IMR-90 (cell line): ENCODE measurements at regions not wholly inside any gene's neighbourhood (a gene's known extent, or its start where the extent isn't known, plus 50 kb on each side); places are given as distances from the start of the nearest gene placed in this dataset.

ENCODE experiments used
- ATAC-seq: fragments of 200-7000 bp; cut with Tn5 transposase; 2 replicates; pipeline ENCODE4 v1.9.1; 2020; ENCODE audit warnings: low read depth, mild to moderate bottlenecking, moderate library complexity
- BruUV-seq: library from RNA; stranded (reverse); fragments of 400-500 nt; replicated peaks from 2 replicates; lab custom pipeline; 2021; lab: Mats Ljungman, UMichigan
- CTCF ChIA-PET: fragments of 300-600 bp; formaldehyde crosslinking; extraction: SDS; loops from one replicate; lab custom pipeline; 2021; ENCODE audit warnings: antibody characterized with exemption; lab: Yijun Ruan, JAX
- POLR2A ChIA-PET: fragments of 300-600 bp; sonication (Branson Sonifier 250); formaldehyde crosslinking; loops from one replicate; lab custom pipeline; 2022; ENCODE audit warnings: antibody characterized with exemption; ENCODE audit not compliant: unreplicated experiment; lab: Charles Lee
- DNase-seq: peaks from one replicate; pipeline ENCODE4 v3.0.0; 2013
- H2AFZ ChIP-seq: replicated peaks from 2 replicates; pipeline ENCODE3; 2013; ENCODE audit warnings: low read length, mild to moderate bottlenecking; ENCODE audit not compliant: poor library complexity
- H2AK5ac ChIP-seq: 2 replicates; pipeline ENCODE4 v1.6.1; 2013; ENCODE audit warnings: low read depth, low read length, inconsistent platforms
- H2AK9ac ChIP-seq: replicated peaks from 2 replicates; pipeline ENCODE3; 2013; ENCODE audit warnings: mild to moderate bottlenecking, low read depth, low read length, moderate library complexity; ENCODE audit not compliant: poor library complexity
- H2BK120ac ChIP-seq: 2 replicates; pipeline ENCODE4 v1.6.1; 2013; ENCODE audit warnings: low read depth, low read length, inconsistent platforms
- H2BK15ac ChIP-seq: 3 replicates; pipeline ENCODE4 v1.6.1; 2013; ENCODE audit warnings: low read depth, low read length, inconsistent platforms
- H2BK20ac ChIP-seq: 2 replicates; pipeline ENCODE4 v1.6.1; 2013; ENCODE audit warnings: low read depth, mild to moderate bottlenecking, inconsistent platforms, low read length, moderate library complexity
- H2BK5ac ChIP-seq: 2 replicates; pipeline ENCODE4 v1.6.1; 2013; ENCODE audit warnings: mild to moderate bottlenecking, low read depth, low read length, inconsistent platforms; ENCODE audit not compliant: poor library complexity, severe bottlenecking
- H3K14ac ChIP-seq: replicated peaks from 2 replicates; pipeline ENCODE4 v1.6.1; 2013; ENCODE audit warnings: low read depth, low read length, inconsistent platforms
- H3K18ac ChIP-seq: 2 replicates; pipeline ENCODE4 v1.6.1; 2013; ENCODE audit warnings: low read depth, low read length, control low read depth
- H3K23ac ChIP-seq: 2 replicates; pipeline ENCODE4 v1.6.1; 2013; ENCODE audit warnings: low read depth, low read length, inconsistent platforms
- H3K27ac ChIP-seq: 2 replicates; pipeline ENCODE4 v1.5.1; 2013; ENCODE audit warnings: mild to moderate bottlenecking, control low read depth, low read length; ENCODE audit not compliant: insufficient read depth
- H3K27me3 ChIP-seq: 2 replicates; pipeline ENCODE4 v1.6.1; 2013; ENCODE audit warnings: low read length; ENCODE audit not compliant: control insufficient read depth, insufficient read depth
- H3K36me3 ChIP-seq: 2 replicates; pipeline ENCODE4 v1.6.1; 2013; ENCODE audit warnings: low read length, mixed read lengths; ENCODE audit not compliant: control insufficient read depth, insufficient read depth
- H3K4ac ChIP-seq: 2 replicates; pipeline ENCODE4 v1.6.1; 2013; ENCODE audit warnings: low read depth, low read length, inconsistent platforms
- H3K4me1 ChIP-seq: 2 replicates; pipeline ENCODE4 v1.6.1; 2013; ENCODE audit warnings: low read length, mixed read lengths; ENCODE audit not compliant: control insufficient read depth, insufficient read depth
- H3K4me2 ChIP-seq: 2 replicates; pipeline ENCODE4 v1.6.1; 2013; ENCODE audit warnings: low read depth, mild to moderate bottlenecking, control low read depth, low read length, moderate library complexity
- H3K4me3 ChIP-seq: 2 replicates; pipeline ENCODE4 v1.5.1; 2013; ENCODE audit warnings: low read depth, mild to moderate bottlenecking, control low read depth, low read length, moderate library complexity; ENCODE audit not compliant: insufficient read depth
- H3K56ac ChIP-seq: 2 replicates; pipeline ENCODE4 v1.6.1; 2013; ENCODE audit warnings: low read length, inconsistent platforms; ENCODE audit not compliant: insufficient read depth; ENCODE audit errors: extremely low read depth
- H3K79me1 ChIP-seq, 2 experiments: 2 replicates each; pipeline ENCODE4 v1.6.1; 2013; ENCODE audit warnings: low read length in 2 of 2, inconsistent platforms in 1 of 2, low read depth in 1 of 2
- H3K9ac ChIP-seq: 2 replicates; pipeline ENCODE4 v1.6.1; 2013; ENCODE audit warnings: low read depth, low read length, control low read depth
- H3K9me1 ChIP-seq: 2 replicates; pipeline ENCODE4 v1.6.1; 2013; ENCODE audit warnings: low read length, inconsistent platforms; ENCODE audit not compliant: insufficient read depth
- H3K9me3 ChIP-seq: 2 replicates; pipeline ENCODE4 v1.6.1; 2013; ENCODE audit warnings: low read length; ENCODE audit not compliant: control insufficient read depth, insufficient read depth
- H4K20me1 ChIP-seq: 2 replicates; pipeline ENCODE4 v1.6.1; 2013; ENCODE audit warnings: low read length, inconsistent platforms; ENCODE audit not compliant: insufficient read depth
- H4K5ac ChIP-seq: 2 replicates; pipeline ENCODE4 v1.6.1; 2013; ENCODE audit warnings: mild to moderate bottlenecking, low read depth, low read length, control low read depth
- H4K8ac ChIP-seq, 2 experiments: 2 replicates each; pipeline ENCODE4 v1.6.1; 2013; ENCODE audit warnings: low read depth in 2 of 2, low read length in 2 of 2, control low read depth in 1 of 2, inconsistent platforms in 1 of 2
- H4K91ac ChIP-seq: 2 replicates; pipeline ENCODE4 v1.6.1; 2013; ENCODE audit warnings: low read depth, low read length, inconsistent platforms; ENCODE audit not compliant: insufficient read depth
- BHLHE40 ChIP-seq: fragments of 150-350 bp; IDR thresholded peaks from 2 replicates; pipeline ENCODE4 v1.6.1; 2016; ENCODE audit warnings: mild to moderate bottlenecking, low read depth, low read length
- CEBPB ChIP-seq: IDR thresholded peaks from 2 replicates; pipeline ENCODE4 v1.6.1; 2012; ENCODE audit warnings: low read depth, low read length, improper control_type of control experiment
- FOS ChIP-seq: fragments of 150-350 bp; IDR thresholded peaks from 2 replicates; pipeline ENCODE4 v1.6.1; 2016; ENCODE audit warnings: low read depth, low read length
- MAZ ChIP-seq: IDR thresholded peaks from 2 replicates; pipeline ENCODE4 v1.6.1; 2012; ENCODE audit warnings: low read depth, mild to moderate bottlenecking, low read length, improper control_type of control experiment, moderate library complexity, borderline replicate concordance
- MXI1 ChIP-seq: IDR thresholded peaks from 2 replicates; pipeline ENCODE4 v1.6.1; 2012; ENCODE audit warnings: low read depth, mild to moderate bottlenecking, low read length, moderate library complexity, borderline replicate concordance
- NFE2L2 ChIP-seq: fragments of 150-350 bp; IDR thresholded peaks from 2 replicates; pipeline ENCODE4 v1.6.1; 2016; ENCODE audit warnings: low read depth, mild to moderate bottlenecking, low read length
- POLR2A ChIP-seq: IDR thresholded peaks from 2 replicates; pipeline ENCODE4 v1.6.1; 2012; ENCODE audit warnings: mild to moderate bottlenecking, low read depth, low read length
- WGBS, 2 experiments: methylation state at CpG; one replicate each; pipeline versions ENCODE4 v1.1.5 to v1.1.7; 2013; ENCODE audit warnings: missing lambda C conversion rate in 2 of 2; ENCODE audit not compliant: insufficient read length in 1 of 2; ENCODE audit errors: extremely low coverage in 2 of 2; 5-methylcytosine and 5-hydroxymethylcytosine counted together
- dilution Hi-C: fragments of 300-500 bp; cut with HindIII; formaldehyde crosslinking; loops from one replicate; pipeline ENCODE4 v1.14.3; 2018; ENCODE audit warnings: low sequenced_read_pairs; ENCODE audit not compliant: unreplicated experiment
- in situ Hi-C: fragments of 300-500 bp; cut with MboI; formaldehyde crosslinking; loops from 3 replicates; pipeline ENCODE4 v1.14.3; 2019; ENCODE audit warnings: low sequenced_read_pairs, inconsistent platforms, mixed read lengths
- intact Hi-C: fragments of 100-400 bp; cut with micrococcal nuclease; formaldehyde crosslinking; loops from 2 replicates; pipeline ENCODE4 v1.10.0; 2022

- Histone ChIP-seq H3K9me1 (no peaks in the 10 kb centered on the region), H3K14ac (no peak overlapping the region), H3K27me3 (no peaks in the 10 kb centered on the region), H2BK15ac (no peak overlapping the region), H3K4me3 (no peak overlapping the region), H3K27ac (no peak overlapping the region), H3K18ac (no peak overlapping the region), H2BK20ac (no peak overlapping the region), H2BK5ac (no peak overlapping the region), H3K9ac (no peak overlapping the region), H3K79me1 (no peaks in the 10 kb centered on the region), H2BK120ac (no peak overlapping the region), H3K4me2 (no peak overlapping the region), H4K5ac (no peak overlapping the region), H4K20me1 (no peaks in the 10 kb centered on the region), H3K56ac (no peak overlapping the region), H3K4me1 (no peaks in the 10 kb centered on the region), H2AK5ac (no peak overlapping the region), H4K91ac (no peak overlapping the region), H3K9me3 (no peaks in the 10 kb centered on the region), H3K23ac (no peak overlapping the region), H2AFZ (no peak overlapping the region), H4K8ac (no peak overlapping the region), H3K36me3 (no peaks in the 10 kb centered on the region), H2AK9ac (no peak overlapping the region), H3K4ac (no peak overlapping the region)
- TF ChIP-seq POLR2A: no peak
- no peak for TF ChIP-seq MAZ
- TF ChIP-seq BHLHE40: no peak
- TF ChIP-seq CEBPB: no peak
- TF ChIP-seq NFE2L2: no peak
- TF ChIP-seq MXI1: no peak
- no peak for TF ChIP-seq FOS
- intact Hi-C loops: no loop called here
- ChIA-PET POLR2A (no interaction called here), CTCF (no interaction called here)
- DNase-seq: no peak
- dilution Hi-C loops: no loop called here
- no CpG with 5 or more reads among the region's 3 CpGs for WGBS, 2 experiments
- no TSS peak for BruUV-seq
- in situ Hi-C loops: no loop called here
- no peak for ATAC-seq
Measured at GRCh38 chr9:118612201-118612600, 757.0 kb downstream of the BRINP1 start.
